ENCODE measurements at regions not wholly inside any gene's neighbourhood (a gene's known extent, or its start where the extent isn't known, plus 50 kb on each side); places are given as distances from the start of the nearest gene placed in this dataset.

- H3K9me3 ChIP-seq (ENCODE audit: control insufficient read depth, insufficient read depth, low read length): no peaks in the 10 kb centered on the region
- TF ChIP-seq, protein P1, sequence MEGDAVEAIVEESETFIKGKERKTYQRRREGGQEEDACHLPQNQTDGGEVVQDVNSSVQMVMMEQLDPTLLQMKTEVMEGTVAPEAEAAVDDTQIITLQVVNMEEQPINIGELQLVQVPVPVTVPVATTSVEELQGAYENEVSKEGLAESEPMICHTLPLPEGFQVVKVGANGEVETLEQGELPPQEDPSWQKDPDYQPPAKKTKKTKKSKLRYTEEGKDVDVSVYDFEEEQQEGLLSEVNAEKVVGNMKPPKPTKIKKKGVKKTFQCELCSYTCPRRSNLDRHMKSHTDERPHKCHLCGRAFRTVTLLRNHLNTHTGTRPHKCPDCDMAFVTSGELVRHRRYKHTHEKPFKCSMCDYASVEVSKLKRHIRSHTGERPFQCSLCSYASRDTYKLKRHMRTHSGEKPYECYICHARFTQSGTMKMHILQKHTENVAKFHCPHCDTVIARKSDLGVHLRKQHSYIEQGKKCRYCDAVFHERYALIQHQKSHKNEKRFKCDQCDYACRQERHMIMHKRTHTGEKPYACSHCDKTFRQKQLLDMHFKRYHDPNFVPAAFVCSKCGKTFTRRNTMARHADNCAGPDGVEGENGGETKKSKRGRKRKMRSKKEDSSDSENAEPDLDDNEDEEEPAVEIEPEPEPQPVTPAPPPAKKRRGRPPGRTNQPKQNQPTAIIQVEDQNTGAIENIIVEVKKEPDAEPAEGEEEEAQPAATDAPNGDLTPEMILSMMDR (IDR thresholded peaks at IDR 0.05): no peak
- no peak for DNase-seq
- H3K27me3 ChIP-seq (ENCODE audit: control insufficient read depth, insufficient read depth, low read length): no peaks in the 10 kb centered on the region
- Mint-ChIP-seq H3K36me3 (no peaks in the 10 kb centered on the region), H3K4me1 (no peaks in the 10 kb centered on the region), H3K9me3 (no peaks in the 10 kb centered on the region), H3K27me3 (ENCODE audit: low read depth in 2 of 2) (no peaks in the 10 kb centered on the region), H3K27ac (no peak overlapping the region), H3K4me3 (no peak overlapping the region)
- intact Hi-C loops (cut with micrococcal nuclease): no loop called here
- no peaks in the 10 kb centered on the region for H3K4me1 ChIP-seq (ENCODE audit: control insufficient read depth, insufficient read depth, low read length)
- no peaks in the 10 kb centered on the region for H3K36me3 ChIP-seq (ENCODE audit: control insufficient read depth, insufficient read depth, low read length)
- 90% methylated on average over 25 of the region's 25 CpGs for WGBS (ENCODE audit: insufficient coverage)
- no peak overlapping the region for H3K4me3 ChIP-seq (ENCODE audit: low read length)
- ATAC-seq: no peak
- no peak overlapping the region for H3K27ac ChIP-seq (ENCODE audit: low read length)
Observed at GRCh38 chr13:112248862-112249592, 127.1 kb upstream of the SPACA7 start.

GRCh38 chr13:112249644-112250610, 126.2 kb upstream of the SPACA7 start:
- intact Hi-C loops (cut with micrococcal nuclease): no loop called here
- no peaks in the 10 kb centered on the region for H3K4me1 ChIP-seq (ENCODE audit: control insufficient read depth, insufficient read depth, low read length)
- H3K9me3 Mint-ChIP-seq: no peaks in the 10 kb centered on the region
- H3K36me3 ChIP-seq (ENCODE audit: control insufficient read depth, insufficient read depth, low read length): no peaks in the 10 kb centered on the region
- H3K27ac ChIP-seq (ENCODE audit: low read length): no peak overlapping the region
- H3K36me3 Mint-ChIP-seq: no peaks in the 10 kb centered on the region
- WGBS (ENCODE audit: insufficient coverage): 84% methylated on average over 39 of the region's 39 CpGs
- ATAC-seq (no peak), DNase-seq (no peak)
- TF ChIP-seq, protein P1 (IDR thresholded peaks at IDR 0.05): no peak
- no peak overlapping the region for H3K4me3 ChIP-seq (ENCODE audit: low read length)
- no peaks in the 10 kb centered on the region for H3K4me1 Mint-ChIP-seq
- no peak overlapping the region for H3K27ac Mint-ChIP-seq
- no peaks in the 10 kb centered on the region for H3K9me3 ChIP-seq (ENCODE audit: control insufficient read depth, insufficient read depth, low read length)
- H3K27me3 Mint-ChIP-seq (ENCODE audit: low read depth in 2 of 2): no peaks in the 10 kb centered on the region
- no peak overlapping the region for H3K4me3 Mint-ChIP-seq
- no peaks in the 10 kb centered on the region for H3K27me3 ChIP-seq (ENCODE audit: control insufficient read depth, insufficient read depth, low read length)

DNA sequence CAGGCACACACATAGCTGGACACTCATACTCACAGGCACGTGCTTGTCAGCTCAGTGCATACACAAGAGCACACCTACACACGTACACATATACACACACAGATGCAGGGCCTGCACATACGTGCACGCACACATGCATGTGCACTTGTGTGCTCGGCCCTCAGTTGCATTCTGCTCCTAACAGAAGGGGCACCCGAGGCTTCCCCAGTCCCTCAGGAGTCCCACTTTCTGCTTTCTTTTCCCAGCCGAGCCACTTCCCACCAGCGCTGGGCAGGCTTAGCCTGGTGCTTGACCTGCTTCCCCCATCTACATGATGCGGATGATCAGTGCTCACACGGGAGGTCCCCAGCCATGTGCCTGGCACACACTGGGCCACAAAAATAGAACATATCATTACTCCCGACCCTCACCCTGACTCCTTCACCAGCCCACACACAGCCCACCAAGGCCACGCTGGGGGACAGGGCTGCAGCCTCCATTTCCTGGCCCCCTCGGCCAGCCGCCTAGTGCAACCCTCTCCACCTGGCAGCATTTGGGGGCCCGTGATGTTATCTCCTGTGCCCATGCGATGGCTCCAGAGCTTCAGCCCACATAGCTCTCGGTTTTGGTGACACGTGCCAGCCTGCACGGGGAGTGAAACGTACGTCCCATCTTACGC, 125.2 kb upstream of the SPACA7 start:
- H3K27me3 ChIP-seq (ENCODE audit: control insufficient read depth, insufficient read depth, low read length): no peaks in the 10 kb centered on the region
- Mint-ChIP-seq H3K9me3 (no peaks in the 10 kb centered on the region), H3K27ac (no peak overlapping the region), H3K4me1 (no peaks in the 10 kb centered on the region), H3K36me3 (no peaks in the 10 kb centered on the region), H3K4me3 (no peak overlapping the region), H3K27me3 (ENCODE audit: low read depth in 2 of 2) (no peaks in the 10 kb centered on the region)
- H3K9me3 ChIP-seq (ENCODE audit: control insufficient read depth, insufficient read depth, low read length): no peaks in the 10 kb centered on the region
- TF ChIP-seq, protein P1 (IDR thresholded peaks at IDR 0.05): no peak
- DNase-seq (no peak), ATAC-seq (no peak)
- no peak overlapping the region for H3K4me3 ChIP-seq (ENCODE audit: low read length)
- WGBS (ENCODE audit: insufficient coverage): 86% methylated on average over 22 of the region's 22 CpGs
- intact Hi-C loops (cut with micrococcal nuclease): no loop called here
- no peaks in the 10 kb centered on the region for H3K36me3 ChIP-seq (ENCODE audit: control insufficient read depth, insufficient read depth, low read length)
- no peak overlapping the region for H3K27ac ChIP-seq (ENCODE audit: low read length)
- H3K4me1 ChIP-seq (ENCODE audit: control insufficient read depth, insufficient read depth, low read length): no peaks in the 10 kb centered on the region
